Body of pancreas (tissue), 4 donors: ENCODE measurements at regions not wholly inside any gene's neighbourhood (a gene's known extent, or its start where the extent isn't known, plus 50 kb on each side); places are given as distances from the start of the nearest gene placed in this dataset.
A peak's percentile ranks its signal among the peaks of the same experiment; 100 is the strongest.

Experiments
- ATAC-seq: fragments of 150-250 bp; one replicate; pipeline ENCODE4 v1.9.1; 2016
- DNase-seq, 4 donors: peaks; one replicate each; pipeline ENCODE4 v3.0.0-alpha.2; 2019
- H3K27ac ChIP-seq, 4 donors: fragments of 200-600 bp; sonication (generic); 1 replicate in 3 of 4; 2 replicates in 1 of 4; pipeline versions ENCODE4 v1.5.1 to v1.6.1; 2016 to 2019; ENCODE audit warnings: mild to moderate bottlenecking in 1 of 4, mixed read lengths in 1 of 4, moderate library complexity in 1 of 4
- H3K27me3 ChIP-seq, 2 donors: fragments of 200-600 bp; sonication (generic); one replicate each; pipeline ENCODE4 v1.6.0; 2016; ENCODE audit warnings: mild to moderate bottlenecking in 1 of 2
- H3K36me3 ChIP-seq, 2 donors: fragments of 200-600 bp; sonication (generic); replicated peaks in 1 of 2; 2 replicates each; pipeline ENCODE4 v1.5.1; 2016; ENCODE audit warnings: low read depth in 2 of 2; ENCODE audit not compliant: insufficient read depth in 1 of 2
- H3K4me1 ChIP-seq: fragments of 200-600 bp; sonication (generic); one replicate; pipeline ENCODE4 v1.6.0; 2016
- H3K4me3 ChIP-seq, 2 donors: fragments of 200-600 bp; sonication (generic); 1 replicate in 1 of 2; 2 replicates in 1 of 2; pipeline ENCODE4 v1.5.1; 2016 to 2019
- H3K9me3 ChIP-seq, 3 donors: fragments of 200-600 bp; sonication (generic); 1 replicate in 2 of 3; 2 replicates in 1 of 3; pipeline ENCODE4 v1.5.1; 2016
- POLR2A ChIP-seq, 3 donors: fragments of 450-650 bp; IDR thresholded peaks; one replicate each; pipeline ENCODE4 v1.6.1; 2016; ENCODE audit warnings: antibody characterized with exemption in 3 of 3, mild to moderate bottlenecking in 2 of 3
- WGBS, 2 donors: methylation state at CpG; one replicate each; pipeline ENCODE4 v1.1.5; 2017; 5-methylcytosine and 5-hydroxymethylcytosine counted together
- intact Hi-C: fragments of 100-400 bp; cut with DNase I; formaldehyde crosslinking; loops from one replicate; pipeline ENCODE4 v1.15.1; 2023
- TF ChIP-seq, protein P1 (sequence below), 7 experiments: fragments of 450-650 bp in 4 of 7; fragments of 200-600 bp in 3 of 7; sonication (generic) in 3 of 7; IDR thresholded peaks; one replicate each; pipeline ENCODE4 v1.5.1; 2016 to 2019; ENCODE audit warnings: antibody characterized with exemption in 7 of 7

DNA sequence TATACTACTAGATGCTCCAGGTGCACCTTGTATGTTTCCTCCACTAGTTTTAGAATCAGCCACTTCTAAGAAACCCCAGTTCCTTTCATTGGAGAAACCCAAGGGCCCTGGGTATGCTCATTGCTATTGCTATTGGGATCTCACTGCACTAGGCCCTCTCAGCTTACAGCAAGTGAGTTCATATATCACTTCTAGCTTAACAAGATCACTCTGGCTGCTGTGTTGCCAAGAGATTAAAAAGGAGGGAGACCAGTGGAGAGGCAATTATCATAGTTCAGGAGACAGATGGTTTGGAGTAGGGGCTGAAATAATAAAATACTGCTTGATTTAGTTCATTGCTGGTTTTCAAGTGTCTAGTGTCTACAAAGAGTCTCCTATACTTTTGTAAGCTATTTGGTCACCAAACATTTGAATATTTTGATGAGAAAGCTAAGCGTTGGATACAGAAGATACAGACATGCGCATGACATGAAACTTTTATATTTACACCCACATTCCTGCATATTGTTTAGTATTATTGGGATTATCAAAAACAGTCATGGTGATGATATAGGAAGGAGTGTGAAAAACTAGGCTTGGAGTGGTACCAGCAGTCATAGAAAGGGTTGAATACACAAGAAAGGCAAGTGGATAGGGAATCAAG, 671.9 kb downstream of the ADGRL2 start:
- ATAC-seq (no peak), DNase-seq (no peak)
- no peak overlapping the region for H3K27ac ChIP-seq
- no peaks in the 10 kb centered on the region for H3K27me3 ChIP-seq
- no peaks in the 10 kb centered on the region for H3K9me3 ChIP-seq
- WGBS, 2 donors = 86 to 93% methylated on average over 2 of the region's 2 CpGs
- TF ChIP-seq, protein P1, sequence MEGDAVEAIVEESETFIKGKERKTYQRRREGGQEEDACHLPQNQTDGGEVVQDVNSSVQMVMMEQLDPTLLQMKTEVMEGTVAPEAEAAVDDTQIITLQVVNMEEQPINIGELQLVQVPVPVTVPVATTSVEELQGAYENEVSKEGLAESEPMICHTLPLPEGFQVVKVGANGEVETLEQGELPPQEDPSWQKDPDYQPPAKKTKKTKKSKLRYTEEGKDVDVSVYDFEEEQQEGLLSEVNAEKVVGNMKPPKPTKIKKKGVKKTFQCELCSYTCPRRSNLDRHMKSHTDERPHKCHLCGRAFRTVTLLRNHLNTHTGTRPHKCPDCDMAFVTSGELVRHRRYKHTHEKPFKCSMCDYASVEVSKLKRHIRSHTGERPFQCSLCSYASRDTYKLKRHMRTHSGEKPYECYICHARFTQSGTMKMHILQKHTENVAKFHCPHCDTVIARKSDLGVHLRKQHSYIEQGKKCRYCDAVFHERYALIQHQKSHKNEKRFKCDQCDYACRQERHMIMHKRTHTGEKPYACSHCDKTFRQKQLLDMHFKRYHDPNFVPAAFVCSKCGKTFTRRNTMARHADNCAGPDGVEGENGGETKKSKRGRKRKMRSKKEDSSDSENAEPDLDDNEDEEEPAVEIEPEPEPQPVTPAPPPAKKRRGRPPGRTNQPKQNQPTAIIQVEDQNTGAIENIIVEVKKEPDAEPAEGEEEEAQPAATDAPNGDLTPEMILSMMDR (IDR thresholded peaks at IDR 0.05) = no peak
- no peak for TF ChIP-seq POLR2A (IDR thresholded peaks at IDR 0.05)
- intact Hi-C loops = no loop called here
- no peak overlapping the region for H3K4me3 ChIP-seq
- H3K36me3 ChIP-seq = no peaks in the 10 kb centered on the region
- H3K4me1 ChIP-seq = no peaks in the 10 kb centered on the region

DNA sequence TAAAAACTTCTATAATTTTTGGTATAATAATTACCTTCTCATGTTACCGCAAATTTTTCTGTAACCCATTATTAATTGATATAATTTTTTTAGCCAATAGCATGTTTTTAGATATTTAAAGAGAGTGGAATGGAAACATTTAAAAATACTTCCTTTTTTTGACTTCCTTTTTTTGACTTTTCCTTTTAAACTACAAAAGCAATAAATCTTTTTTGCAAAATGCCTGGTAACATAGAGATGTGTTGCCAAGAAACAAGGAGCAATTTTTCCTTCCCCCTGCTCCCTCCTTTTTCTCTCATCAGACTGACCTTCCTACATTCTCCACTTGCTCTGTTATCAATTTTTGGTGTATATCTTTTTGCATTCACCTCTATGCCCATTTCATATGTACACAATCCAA, 666.2 kb downstream of the ADGRL2 start:
- Histone ChIP-seq H3K4me3 (no peak overlapping the region), H3K27ac (no peak overlapping the region), H3K36me3 (no peaks in the 10 kb centered on the region), H3K4me1 (peaks cover 8% of the 10 kb centered on the region), H3K27me3 (no peaks in the 10 kb centered on the region), H3K9me3 (no peaks in the 10 kb centered on the region)
- ATAC-seq (no peak), DNase-seq (no peak)
- TF ChIP-seq, protein P1 (IDR thresholded peaks at IDR 0.05) = no peak
- TF ChIP-seq POLR2A (IDR thresholded peaks at IDR 0.05) = no peak
- intact Hi-C loops = no loop called here
- WGBS, 2 donors = 87 to 91% methylated on average over 1 of the region's 1 CpG

DNA sequence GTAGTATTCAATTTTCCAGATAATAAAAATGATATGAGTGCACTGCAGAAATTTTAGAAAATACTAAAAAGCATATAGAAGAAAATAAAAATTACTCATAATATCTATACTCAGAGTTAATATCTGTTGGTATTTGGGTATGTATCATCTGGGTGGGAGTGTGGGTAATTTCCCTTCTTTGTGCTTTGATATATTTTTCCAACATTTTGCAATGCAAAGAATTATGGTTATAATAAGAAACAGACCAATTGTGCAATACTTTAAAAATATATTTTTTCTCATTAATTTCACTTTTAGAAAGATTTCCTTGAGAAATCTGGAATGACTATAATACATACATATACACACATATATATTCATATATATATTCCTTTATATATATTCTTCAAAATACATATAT, 665.7 kb downstream of the ADGRL2 start:
- DNase-seq = no peak
- TF ChIP-seq, protein P1 (IDR thresholded peaks at IDR 0.05) = no peak
- no peak for TF ChIP-seq POLR2A (IDR thresholded peaks at IDR 0.05)
- H3K27me3 ChIP-seq = no peaks in the 10 kb centered on the region
- no peaks in the 10 kb centered on the region for H3K36me3 ChIP-seq
- peaks cover 8% of the 10 kb centered on the region for H3K4me1 ChIP-seq
- intact Hi-C loops = no loop called here
- no peak for ATAC-seq
- no peak overlapping the region for H3K27ac ChIP-seq
- H3K9me3 ChIP-seq = no peaks in the 10 kb centered on the region
- no peak overlapping the region for H3K4me3 ChIP-seq

DNA sequence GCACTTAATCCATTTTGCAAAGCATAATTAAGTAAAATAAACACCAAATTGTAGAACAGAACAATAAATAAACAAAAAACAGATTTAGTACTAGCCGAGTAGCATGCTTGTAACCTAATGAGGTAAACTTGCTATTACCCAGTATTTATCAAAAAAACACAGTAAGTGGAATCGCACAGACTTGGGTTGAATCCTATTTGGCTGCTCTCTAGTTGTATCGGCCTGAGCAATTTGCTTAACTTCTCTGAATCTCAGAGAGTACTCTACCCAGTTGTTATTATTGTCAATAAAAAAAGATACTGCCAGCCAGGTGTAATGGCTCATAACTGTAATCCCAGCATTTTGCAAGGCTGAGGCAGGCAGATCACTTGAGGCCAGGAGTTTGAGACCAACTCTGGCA, 664.3 kb downstream of the ADGRL2 start:
- Histone ChIP-seq H3K4me3 (no peak overlapping the region), H3K9me3 (no peaks in the 10 kb centered on the region), H3K27ac (no peak overlapping the region), H3K4me1 (peaks cover 8% of the 10 kb centered on the region), H3K27me3 (no peaks in the 10 kb centered on the region), H3K36me3 (no peaks in the 10 kb centered on the region)
- DNase-seq (no peak), ATAC-seq (no peak)
- intact Hi-C loops = no loop called here
- TF ChIP-seq POLR2A (IDR thresholded peaks at IDR 0.05) = no peak
- TF ChIP-seq, protein P1 (IDR thresholded peaks at IDR 0.05) = no peak
- 59 to 61% methylated on average over 3 of the region's 3 CpGs for WGBS, 2 donors

DNA sequence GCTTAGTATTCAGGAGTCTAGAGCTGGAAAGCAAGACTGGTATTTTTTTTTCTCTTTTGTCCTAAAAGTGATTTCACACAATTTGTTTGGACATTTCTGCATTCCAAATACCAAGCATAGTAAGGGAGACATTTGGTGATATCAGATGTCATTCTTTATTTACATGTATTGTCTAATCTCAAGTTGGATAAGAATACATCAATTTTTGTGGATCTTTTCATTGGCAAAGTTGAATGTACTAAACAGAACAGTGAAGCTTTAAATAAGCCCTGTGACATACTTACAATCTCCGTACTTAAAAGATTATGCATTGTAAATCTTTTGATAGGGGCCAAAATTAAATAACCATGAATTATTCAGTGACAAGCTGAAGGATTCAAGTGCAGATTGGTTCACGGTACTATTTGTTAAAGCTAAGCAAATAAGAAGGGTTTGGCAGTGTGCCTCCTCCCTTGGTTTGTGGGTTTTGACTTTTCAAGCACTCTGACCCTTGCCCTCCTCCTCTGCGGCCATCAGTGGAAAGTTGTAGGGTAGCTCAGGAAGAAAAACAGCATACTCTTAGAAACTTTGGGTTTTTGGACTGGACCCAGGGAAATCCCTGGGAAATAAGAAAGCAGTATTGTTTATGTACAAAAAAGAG, 663.7 kb downstream of the ADGRL2 start:
- no peaks in the 10 kb centered on the region for H3K36me3 ChIP-seq

More for the DNA sequence above, 663.7 kb downstream of the ADGRL2 start:
- intact Hi-C loops = no loop called here
- no peaks in the 10 kb centered on the region for H3K27me3 ChIP-seq
- WGBS, 2 donors = 7% methylated on average over 3 of the region's 3 CpGs
- ATAC-seq = peak; percentile 48
- H3K9me3 ChIP-seq = no peaks in the 10 kb centered on the region
- no peak overlapping the region for H3K27ac ChIP-seq
- peak; percentile 39 to 59 (median 52) for DNase-seq
- no peak for TF ChIP-seq POLR2A (IDR thresholded peaks at IDR 0.05)
- TF ChIP-seq, protein P1 (IDR thresholded peaks at IDR 0.05) = no peak
- H3K4me3 ChIP-seq = no peak overlapping the region
- peaks cover 8% of the 10 kb centered on the region for H3K4me1 ChIP-seq
